ENCODE measurements at regions not wholly inside any gene's neighbourhood (a gene's known extent, or its start where the extent isn't known, plus 50 kb on each side); places are given as distances from the start of the nearest gene placed in this dataset.
"Not testable (repeated sequence)": the region's sequence is repeated elsewhere in the genome, so short reads cannot be mapped to it uniquely, and the experiment has no call there.

DNA sequence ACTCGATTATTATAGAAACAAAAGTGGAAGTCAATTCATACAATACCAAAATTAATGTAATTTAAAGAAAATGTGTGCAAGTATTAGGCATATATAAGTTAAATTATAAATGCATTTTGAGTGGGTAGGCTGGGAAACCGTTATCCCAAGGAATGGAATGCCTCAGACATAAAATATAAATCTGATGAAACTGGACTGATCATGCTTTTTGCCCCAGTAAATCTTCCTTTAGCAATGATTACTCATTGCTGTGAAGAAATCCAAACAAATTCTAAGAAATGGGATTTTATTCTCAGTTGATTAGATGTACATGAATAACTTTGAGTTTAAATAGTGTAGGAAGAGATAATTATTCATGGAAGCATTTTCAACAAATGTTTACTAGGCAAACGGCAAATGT, 185.5 kb upstream of the KCNMB2 start:
- DNase-seq (ENCODE audit: insufficient read length, low spot score) (no peak), FAIRE-seq (no peak)
- TF ChIP-seq, protein P1, sequence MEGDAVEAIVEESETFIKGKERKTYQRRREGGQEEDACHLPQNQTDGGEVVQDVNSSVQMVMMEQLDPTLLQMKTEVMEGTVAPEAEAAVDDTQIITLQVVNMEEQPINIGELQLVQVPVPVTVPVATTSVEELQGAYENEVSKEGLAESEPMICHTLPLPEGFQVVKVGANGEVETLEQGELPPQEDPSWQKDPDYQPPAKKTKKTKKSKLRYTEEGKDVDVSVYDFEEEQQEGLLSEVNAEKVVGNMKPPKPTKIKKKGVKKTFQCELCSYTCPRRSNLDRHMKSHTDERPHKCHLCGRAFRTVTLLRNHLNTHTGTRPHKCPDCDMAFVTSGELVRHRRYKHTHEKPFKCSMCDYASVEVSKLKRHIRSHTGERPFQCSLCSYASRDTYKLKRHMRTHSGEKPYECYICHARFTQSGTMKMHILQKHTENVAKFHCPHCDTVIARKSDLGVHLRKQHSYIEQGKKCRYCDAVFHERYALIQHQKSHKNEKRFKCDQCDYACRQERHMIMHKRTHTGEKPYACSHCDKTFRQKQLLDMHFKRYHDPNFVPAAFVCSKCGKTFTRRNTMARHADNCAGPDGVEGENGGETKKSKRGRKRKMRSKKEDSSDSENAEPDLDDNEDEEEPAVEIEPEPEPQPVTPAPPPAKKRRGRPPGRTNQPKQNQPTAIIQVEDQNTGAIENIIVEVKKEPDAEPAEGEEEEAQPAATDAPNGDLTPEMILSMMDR (IDR thresholded peaks at IDR 0.05; ENCODE audit: insufficient read depth, missing control alignments) = no peak

DNA sequence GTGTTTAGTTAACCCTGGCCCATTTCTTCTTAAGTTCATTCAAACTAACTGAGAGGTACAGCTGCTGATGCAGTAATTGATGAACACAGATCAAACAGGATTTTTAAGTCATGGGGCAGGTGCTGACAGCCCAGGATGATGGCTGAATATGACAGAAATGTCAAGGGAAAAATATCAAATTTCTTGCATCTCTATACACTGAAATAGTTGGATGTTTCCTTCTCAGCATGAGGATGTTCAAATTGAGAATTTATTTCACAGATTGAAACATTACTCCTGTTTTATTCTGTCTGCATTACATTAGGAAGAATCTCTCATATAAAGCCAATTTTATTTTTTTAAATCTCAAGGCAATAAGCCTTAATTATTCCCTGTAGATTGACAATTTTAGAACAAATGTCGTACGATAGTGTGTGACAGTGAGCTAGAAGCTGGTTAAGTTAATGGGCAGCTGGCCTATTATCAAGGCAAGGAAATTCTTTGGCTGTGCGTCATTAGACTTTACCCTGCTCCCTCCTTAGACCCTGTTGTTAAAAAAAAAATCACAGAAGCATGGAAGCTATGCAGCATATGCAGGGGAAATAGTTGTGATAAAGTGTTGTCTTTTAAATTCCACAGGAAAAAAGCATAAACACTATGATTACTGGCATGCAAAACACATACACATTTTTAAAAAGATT, 183.8 kb upstream of the KCNMB2 start:
- DNase-seq (ENCODE audit: insufficient read length, low spot score) = no peak
- FAIRE-seq = no peak
- TF ChIP-seq, protein P1 (IDR thresholded peaks at IDR 0.05; ENCODE audit: insufficient read depth, missing control alignments) = no peak

DNA sequence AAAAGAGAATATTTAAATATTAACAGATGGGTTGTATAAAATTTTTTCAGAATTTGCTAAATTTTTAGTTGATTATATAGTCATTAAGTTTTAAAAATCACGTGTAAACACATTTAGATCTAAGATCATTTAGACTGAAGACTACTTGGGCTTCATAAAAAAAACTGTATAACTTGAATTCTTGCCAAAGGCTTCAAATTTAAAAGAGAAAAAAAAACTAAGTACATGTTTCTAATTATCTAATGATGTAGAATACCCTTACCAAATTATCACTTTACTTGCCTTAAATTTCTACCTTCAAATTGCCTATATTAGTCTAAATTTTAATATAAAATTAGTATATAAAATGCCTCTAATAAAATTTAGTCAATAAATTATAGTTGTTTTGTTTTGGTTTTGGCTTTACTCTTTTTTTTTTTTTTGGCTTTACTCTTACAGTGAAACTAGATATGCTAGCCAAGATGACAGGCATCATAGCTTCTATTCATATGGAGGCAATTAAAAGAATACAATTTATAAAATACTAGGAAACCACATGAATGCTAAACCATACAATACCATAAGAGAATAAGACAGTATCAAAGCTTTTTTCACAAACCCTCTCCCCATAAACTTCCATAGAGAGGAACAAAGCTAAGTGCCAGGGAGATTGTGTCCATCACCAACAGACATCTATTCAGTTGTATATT, 183.1 kb upstream of the KCNMB2 start:
- no peak for DNase-seq (ENCODE audit: insufficient read length, low spot score)
- FAIRE-seq = no peak
- TF ChIP-seq, protein P1 (IDR thresholded peaks at IDR 0.05; ENCODE audit: insufficient read depth, missing control alignments) = no peak

DNA sequence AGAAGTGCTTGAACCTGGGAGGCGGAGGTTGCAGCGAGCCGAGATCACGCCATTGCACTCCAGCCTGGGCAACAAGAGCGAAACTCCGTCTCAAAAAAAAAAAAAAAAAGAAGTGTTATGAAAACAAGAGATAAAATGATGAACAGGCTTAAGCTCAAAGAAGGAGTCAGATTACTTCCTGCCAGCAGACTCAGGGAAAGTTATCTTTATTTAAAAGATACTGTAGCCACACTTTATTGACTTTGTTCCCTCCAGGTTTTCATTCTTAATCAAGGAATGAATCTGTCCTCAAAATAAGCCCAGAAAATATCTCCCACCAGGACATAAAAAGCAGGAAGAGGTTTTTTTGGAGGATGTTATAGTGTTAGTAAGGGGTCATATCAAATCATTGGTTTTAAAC, 176.5 kb upstream of the KCNMB2 start:
- DNase-seq (ENCODE audit: insufficient read length, low spot score) = no peak
- FAIRE-seq = no peak
- TF ChIP-seq, protein P1 (IDR thresholded peaks at IDR 0.05; ENCODE audit: insufficient read depth, missing control alignments) = no peak

DNA sequence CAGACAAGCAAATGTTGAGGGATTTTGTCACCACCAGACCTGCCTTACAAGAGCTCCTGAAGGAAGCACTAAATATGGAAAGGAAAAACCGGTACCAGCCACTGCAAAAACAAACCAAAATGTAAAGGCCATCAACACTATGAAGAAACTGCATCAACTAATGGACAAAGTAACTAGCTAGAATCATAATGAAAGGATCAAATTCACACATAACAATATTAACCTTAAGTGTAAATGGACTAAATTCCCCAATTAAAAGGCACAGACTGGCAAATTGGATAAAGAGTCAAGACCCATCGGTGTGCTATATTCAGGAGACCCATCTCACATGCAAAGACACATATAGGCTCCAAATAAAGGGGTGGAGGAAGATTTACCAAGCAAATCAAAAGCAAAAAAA, 173.2 kb upstream of the KCNMB2 start:
- DNase-seq (ENCODE audit: insufficient read length, low spot score); FAIRE-seq: not testable (repeated sequence)

DNA sequence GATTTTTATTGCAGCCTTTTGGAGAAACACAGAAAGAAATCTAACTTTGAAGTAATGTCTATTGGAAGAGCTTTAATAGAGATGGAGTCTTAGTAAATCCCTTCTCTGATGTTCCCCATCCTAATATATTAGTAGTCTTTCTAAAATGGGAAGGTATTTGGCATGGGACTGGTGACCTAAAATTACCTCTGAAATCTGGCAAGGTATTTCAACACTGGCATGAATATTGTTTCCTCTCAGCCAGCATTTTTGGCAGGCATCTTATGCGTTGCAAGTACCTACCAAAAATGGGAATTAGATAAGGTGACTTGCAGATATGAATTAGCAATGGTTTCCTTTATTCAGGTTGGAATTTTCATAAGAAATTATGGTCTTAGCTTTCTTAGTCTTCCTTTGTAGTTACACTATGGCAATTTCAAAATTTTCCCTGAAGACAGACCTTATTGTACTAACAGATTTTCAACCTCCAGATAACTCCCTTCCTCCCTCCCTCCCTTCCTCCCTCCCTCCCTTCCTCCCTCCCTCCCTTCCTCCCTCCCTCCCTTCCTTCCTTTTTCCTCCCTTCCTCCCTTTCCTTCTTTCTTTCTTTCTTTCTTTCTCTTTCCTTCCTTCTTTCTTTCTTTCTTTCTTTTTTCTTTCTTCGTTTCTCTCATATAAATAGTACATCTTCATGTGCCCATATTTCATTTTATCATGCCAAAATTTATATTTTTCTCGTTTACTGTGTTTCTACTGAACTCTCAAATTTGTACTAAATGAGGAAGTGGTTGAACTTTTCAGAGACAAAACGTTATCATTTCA, 168.2 kb upstream of the KCNMB2 start:
- TF ChIP-seq, protein P1 (IDR thresholded peaks at IDR 0.05; ENCODE audit: insufficient read depth, missing control alignments) = no peak
- FAIRE-seq (no peak), DNase-seq (ENCODE audit: insufficient read length, low spot score) (no peak)

DNA sequence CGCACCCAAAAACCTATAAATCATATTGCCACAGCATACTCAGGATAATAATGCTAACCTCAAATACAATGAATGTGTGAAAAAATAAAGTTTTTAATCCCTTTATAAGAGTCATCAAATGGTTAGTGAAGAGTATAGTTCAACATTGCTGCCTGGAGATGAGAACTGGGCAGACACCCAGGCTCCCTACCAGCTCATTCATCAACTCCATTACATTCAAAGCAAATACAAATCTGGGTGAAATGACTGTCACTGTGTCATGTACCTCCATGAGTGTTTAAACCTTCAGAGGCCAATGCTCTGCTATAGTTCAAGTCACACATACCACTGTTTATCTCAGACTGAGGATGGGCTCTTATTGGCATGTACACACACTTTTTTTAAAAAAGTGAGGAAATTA, 167.2 kb upstream of the KCNMB2 start:
- no peak for FAIRE-seq
- TF ChIP-seq, protein P1 (IDR thresholded peaks at IDR 0.05; ENCODE audit: insufficient read depth, missing control alignments) = no peak
- DNase-seq (ENCODE audit: insufficient read length, low spot score) = no peak
